CD1c-positive myeloid dendritic cell (primary cell): ENCODE measurements at regions not wholly inside any gene's neighbourhood (a gene's known extent, or its start where the extent isn't known, plus 50 kb on each side); places are given as distances from the start of the nearest gene placed in this dataset.

Experiments used
- DNase-seq: peaks from one replicate; pipeline ENCODE4 v3.0.0-alpha.2; 2016; ENCODE audit errors: extremely low spot score

GRCh38 chr1:22264464-22265341 lies 121.8 kb upstream of the WNT4 start:
- no peak for DNase-seq

DNA sequence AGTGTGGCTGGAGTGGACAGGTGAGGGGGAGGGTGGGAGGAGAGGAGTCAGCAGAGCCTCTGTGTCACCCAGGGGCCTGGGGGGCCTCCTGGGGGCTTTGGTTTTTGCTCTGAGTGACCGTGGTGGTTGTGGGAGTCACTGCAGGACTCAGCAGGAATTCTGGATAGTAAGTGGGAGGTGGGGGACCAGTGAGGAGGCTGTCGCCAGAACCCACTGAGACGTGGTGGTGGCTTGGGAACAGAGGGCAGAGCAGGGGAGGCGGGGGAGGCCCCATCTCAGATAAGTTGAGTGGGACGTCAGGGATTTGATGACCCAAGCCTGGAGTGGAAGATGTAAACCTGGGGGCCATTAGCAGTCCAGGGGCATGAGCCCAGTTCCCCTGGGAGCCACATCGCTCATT lies 123.2 kb upstream of the WNT4 start:
- DNase-seq, result no peak

DNA sequence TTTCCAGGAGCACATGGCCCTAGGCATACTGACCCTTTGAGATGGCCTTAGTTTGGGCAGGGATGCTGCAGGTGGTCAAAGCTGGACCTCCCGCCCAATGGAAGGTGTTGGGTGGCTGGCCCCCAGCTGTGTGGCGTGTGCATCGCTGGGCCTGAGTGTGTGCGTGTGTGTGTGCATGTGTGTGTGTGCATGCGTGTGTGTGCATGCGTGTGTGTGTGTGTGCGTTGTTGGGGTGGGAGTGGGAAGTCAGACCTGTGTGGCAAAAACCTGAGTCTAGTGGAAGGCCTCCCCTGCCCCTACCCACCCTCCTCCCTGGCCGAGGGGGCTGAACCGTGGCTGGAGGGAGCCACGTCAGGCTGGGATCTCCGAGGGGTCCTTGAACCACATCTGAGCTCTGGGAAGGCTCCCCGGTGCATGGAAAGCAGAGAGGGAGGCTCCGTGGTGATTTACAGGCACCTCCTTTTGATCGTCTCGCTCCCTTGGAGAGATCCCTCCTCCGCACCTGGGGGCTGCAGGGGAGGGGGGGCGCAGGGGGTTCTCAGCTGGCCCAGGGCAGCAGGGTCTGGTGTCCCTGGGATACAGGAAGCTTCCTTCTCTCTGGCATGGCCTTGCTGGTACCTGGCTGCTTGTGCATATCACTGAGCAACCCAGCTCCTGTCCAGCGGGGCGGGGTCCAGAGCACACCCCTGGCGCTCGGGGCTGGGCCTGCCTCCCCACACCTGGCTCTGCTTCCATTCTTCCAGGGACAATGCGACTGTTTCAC lies 124.7 kb upstream of the WNT4 start:
- DNase-seq, result no peak

DNA sequence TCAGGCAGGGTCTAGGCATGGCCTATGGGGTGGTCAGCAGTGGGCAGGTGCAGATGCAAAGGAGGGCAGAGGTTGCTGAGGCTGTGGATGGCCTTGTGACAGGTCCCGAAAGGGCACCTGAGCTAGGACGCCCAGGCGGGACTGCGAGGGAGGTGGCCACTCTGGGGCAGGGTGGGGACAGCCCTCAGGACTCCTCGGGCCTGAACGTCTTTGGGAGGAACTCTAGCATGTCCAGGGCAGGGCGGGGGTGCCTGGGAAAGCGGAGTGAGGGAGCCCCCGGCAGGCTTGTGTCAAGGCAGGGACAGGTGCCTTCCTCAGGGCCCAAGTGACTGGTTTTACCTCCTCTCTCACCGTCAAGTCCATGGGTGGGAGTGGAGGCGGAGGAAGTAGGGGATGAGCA lies 125.4 kb upstream of the WNT4 start:
- no peak for DNase-seq

DNA sequence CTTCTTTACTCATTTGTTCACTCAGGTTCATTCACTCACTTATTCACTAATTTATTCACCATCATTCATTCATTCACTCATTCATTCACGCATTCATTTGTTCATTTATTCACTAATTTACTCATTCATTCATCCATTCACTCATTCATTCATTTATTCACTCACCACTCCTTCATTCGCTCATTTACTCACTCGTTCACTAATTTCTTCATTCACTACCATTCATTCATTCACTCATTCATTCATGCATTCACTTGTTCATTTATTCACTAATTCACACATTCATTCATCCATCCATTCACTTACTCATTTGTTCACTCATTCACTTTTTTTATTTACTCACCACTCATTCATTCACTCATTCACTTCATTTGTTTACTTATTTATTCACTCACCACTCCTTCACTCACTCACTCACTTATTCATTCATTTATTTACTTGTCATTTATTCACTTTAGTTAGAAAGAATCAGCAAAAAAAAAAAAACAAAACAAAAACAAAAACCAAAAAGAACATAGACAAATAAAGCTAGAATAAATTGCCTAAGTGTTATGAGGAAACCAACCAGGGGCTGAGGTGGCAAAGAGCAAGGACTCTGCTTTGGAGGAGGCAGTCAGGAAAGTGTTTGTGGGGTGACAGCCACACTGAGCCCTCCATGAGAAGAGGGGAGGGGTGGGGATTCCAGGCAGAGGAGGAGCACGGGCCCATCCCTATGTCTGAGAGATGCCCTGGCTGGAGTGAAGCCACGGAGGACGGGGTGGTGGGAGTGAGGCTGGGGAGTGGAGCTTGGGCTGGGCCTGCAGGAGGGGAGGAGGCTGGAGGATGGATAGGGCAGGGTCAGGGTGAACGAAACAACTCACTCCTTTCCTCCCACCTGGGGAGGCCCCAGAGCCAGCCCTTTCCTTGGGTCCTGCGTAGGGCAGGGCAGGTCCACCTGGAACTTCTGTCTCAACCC lies 129.2 kb upstream of the WNT4 start:
- no peak for DNase-seq

DNA sequence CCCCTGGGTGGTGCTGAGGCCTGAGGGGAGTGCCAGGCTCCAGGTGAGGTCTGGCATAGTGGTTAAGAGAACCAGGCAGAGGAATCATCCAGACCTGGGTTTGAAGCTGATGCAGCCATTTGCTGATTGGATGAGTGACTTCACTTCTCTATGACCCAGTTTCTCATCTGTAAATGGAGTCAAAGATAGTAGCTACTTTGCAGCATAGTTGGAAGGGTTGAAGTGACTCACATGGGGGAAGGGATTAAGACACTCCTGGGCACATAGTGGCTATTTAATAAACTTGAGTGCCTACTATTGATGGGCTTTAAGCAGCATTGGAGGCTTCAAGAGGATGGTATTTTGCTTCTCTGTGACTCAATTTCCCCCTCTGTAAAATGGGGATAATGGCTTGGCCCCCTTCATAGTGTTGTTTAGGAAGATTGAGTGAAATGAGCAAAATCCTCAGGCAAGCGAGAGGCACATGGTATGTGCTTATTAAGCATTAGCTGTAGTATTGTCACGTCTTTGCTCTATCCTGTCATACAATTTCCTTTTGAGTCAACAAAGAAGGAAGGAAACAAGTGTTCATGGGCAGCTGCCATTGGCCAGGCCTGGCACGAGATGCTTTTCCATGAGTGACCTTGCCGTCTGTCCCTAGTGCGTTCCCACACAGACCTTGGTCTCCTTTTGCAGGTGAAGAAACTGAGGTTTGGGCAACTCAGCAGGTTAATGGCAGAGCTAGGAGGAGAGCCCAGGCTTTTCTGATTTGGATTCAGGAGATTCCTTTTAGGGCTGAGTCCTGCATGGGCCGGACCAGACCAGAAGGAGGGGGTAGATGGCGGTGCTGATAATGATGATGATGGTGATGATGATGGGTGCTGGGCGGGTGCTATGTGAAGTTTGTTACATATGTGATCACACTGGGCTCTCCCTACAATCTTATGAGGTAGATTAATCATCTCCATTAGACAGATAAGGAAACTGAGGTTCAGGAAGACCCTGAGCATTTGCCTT lies 131.1 kb upstream of the WNT4 start:
- DNase-seq, result no peak

DNA sequence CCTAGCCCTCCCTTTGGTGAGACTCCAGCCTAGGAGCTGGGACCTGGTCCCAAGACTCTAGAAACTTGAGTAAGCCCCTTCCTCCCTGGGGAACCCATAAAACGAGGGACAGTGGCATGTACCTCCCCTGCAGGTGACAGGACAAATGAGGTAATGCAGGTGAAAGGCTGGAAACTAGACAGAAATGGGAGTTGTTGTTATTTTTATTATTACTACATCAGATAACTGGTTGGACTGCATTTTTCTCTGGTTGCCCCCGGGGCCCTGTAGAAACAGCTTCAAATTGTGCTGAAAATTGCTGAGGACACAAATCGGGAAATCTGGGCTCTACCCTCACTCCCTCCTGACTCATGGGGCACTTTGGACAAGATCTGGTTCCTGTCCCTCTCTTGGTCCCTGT lies 132.3 kb upstream of the WNT4 start:
- no peak for DNase-seq

GRCh38 chr1:22275626-22276395 lies 132.9 kb upstream of the WNT4 start:
- peak; percentile 20 for DNase-seq

DNA sequence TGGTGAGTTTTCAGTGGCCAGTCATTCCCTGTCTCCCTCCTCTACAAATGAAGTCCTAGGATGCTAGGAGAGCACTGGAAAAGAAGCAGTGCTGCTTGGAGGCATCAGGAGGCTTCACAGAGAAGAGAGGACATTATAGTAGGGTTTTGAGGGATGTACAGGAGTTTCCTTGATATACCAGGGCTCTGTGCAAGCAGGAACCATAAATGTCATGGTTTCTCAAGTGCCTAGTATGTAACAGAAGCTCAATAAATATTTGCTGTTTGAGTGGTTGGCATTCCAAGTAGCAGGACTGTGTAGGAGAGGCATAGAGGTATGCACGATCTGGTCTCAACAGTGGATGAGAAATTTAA lies 133.5 kb upstream of the WNT4 start:
- DNase-seq, result no peak

DNA sequence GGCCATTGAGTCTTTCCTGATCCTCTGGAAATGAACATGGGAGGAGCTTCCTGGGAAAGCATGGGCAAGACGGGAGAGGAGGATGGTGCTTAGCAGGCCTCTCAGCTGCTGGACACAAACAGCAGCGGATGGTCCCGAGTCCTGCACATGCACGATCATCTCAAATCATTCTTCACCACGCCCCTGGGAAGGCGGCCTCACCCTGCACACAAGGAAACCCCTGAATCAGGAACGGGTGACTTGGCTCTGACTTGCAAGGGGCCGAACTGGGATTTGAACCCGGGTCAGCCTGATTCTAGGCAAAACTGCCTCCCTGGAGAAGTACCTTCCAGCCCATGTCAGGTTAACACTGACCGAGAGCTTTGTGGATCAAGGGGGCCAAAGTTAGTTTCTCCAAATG lies 134.8 kb upstream of the WNT4 start:
- DNase-seq, result no peak

- no peak for DNase-seq
Observed at GRCh38 chr1:22279735-22280134, 136.8 kb upstream of the WNT4 start.

DNA sequence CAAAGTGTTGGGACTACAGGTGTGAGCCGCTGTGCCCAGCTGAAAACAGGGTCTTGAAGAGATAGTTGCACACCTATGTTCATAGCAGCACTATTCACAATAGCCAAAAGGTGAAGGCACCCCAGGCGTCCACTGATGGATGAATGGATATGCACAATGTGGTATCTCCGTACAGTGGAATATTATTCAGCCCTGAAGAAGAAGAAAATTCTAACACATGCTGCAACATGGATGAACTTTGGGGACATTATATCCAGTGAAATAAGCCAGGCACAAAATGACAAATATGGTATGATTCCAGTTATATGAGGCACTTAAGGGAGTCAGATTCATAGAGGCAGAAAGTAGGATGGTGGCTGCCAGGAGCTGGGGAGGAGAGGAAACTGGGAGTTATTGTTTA lies 137.6 kb upstream of the WNT4 start:
- no peak for DNase-seq

GRCh38 chr1:22281521-22282363 lies 138.8 kb upstream of the WNT4 start:
- DNase-seq, result no peak

GRCh38 chr1:22282364-22282995 lies 139.6 kb upstream of the WNT4 start:
- DNase-seq, result no peak

GRCh38 chr1:22283596-22283995 lies 140.7 kb upstream of the WNT4 start:
- DNase-seq, result no peak

GRCh38 chr1:22284236-22284635 lies 141.3 kb upstream of the WNT4 start:
- DNase-seq, result no peak

- no peak for DNase-seq
Observed at GRCh38 chr1:22284906-22285548, 142.1 kb upstream of the WNT4 start.
